Posterior cingulate gyrus (tissue), 11 donors: ENCODE measurements at regions not wholly inside any gene's neighbourhood (a gene's known extent, or its start where the extent isn't known, plus 50 kb on each side); places are given as distances from the start of the nearest gene placed in this dataset.
"Not testable (repeated sequence)": the region's sequence is repeated elsewhere in the genome, so short reads cannot be mapped to it uniquely, and the experiment has no call there.

Experiments used
- DNase-seq, 10 donors: peaks; one replicate each; pipeline versions ENCODE4 v3.0.0 to v3.0.0-alpha.2; 2020 to 2021; ENCODE audit warnings: mixed read lengths in 3 of 10
- intact Hi-C: fragments of 100-400 bp; cut with DNase I; formaldehyde crosslinking; loops from one replicate; pipeline ENCODE4 v1.15.1; 2023

GRCh38 chr7:112939574-112940313 lies 146.9 kb downstream of the GPR85 start:
- intact Hi-C loops: loop anchor here (5.0 to 10.0 kb wide), 2 partner anchors 152 to 175 kb away; partner anchors contain the start of gene SMIM30

GRCh38 chr7:112938863-112939573 lies 147.6 kb downstream of the GPR85 start:
- peak in 5 of 10 donors; percentile 10 to 80 (median 32) for DNase-seq
- intact Hi-C loops: loop anchor here (5.0 kb wide), 1 partner anchor 152 kb away; no protein-coding TSS in a partner anchor

More at GRCh38 chr7:112939574-112940313, 146.9 kb downstream of the GPR85 start:
- DNase-seq: peak; percentile 99 to 100 (median 100)

- no peak for DNase-seq
- intact Hi-C loops: loop anchor here (5.0 kb wide), 1 partner anchor 151 kb away; no protein-coding TSS in a partner anchor
Observed at GRCh38 chr7:112937651-112938415, 147.6 kb upstream of the TMEM168 start.

DNA sequence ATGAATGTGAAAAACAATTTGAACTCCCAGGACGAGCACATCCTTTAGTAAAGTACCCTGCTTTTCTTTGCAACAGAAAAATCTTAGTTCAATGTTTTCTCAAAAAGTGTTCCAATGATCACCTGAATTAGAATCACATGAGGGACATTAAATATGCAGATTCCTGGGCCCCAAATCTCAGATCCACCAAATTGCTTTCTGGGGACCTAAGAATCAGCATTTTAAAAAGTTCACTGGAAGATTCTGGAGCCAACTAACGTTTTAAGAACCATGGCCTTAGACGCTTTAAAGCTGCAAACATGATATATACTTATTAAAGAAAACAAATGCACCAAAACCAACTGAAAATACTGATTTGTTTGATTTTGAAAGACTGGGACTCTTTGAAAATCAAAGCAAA lies 143.4 kb upstream of the TMEM168 start:
- intact Hi-C loops: no loop called here
- no peak for DNase-seq

- intact Hi-C loops: no loop called here
- DNase-seq: peak in 3 of 10 donors; percentile 6 to 62 (median 39)
Observed at GRCh38 chr7:112930787-112931186, 140.6 kb upstream of the TMEM168 start.

DNA sequence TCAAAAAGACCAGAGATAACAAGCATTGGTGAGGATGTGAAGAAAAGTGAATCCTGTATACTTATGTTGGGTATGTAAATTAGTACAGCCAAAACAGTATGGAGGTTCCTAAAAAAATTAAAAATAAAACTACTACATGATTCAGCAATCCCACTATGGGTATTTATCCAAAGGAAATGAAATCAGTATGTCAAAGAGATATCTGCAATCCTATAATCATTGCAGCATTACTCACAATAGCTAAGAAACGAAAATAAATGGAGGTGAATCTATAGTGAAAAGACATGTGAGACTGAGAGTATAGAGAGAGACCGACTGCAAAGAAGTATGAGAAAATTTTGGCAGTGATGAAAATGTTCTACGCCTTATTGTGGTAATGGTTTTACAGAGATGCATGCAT lies 139.2 kb upstream of the TMEM168 start:
- no peak for DNase-seq
- intact Hi-C loops: no loop called here

DNA sequence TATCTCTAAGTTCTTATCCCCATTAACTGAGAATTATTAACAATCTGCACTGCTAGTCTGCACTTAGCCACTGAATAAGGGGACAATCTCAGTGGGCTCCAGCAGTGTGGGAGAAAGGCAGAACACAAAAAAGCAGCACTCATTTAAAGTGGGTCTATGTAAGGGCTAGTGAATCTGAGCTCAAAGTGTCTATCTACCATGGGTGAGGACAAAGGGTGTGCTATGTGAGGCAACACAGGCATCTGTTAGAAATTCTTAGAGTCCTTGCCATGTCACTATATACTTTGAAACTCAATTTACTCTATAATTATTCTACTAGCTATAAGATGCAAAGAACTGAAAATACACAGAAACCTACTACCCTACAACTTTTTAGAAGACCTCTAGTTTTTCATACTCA lies 135.8 kb upstream of the TMEM168 start:
- intact Hi-C loops: no loop called here

DNA sequence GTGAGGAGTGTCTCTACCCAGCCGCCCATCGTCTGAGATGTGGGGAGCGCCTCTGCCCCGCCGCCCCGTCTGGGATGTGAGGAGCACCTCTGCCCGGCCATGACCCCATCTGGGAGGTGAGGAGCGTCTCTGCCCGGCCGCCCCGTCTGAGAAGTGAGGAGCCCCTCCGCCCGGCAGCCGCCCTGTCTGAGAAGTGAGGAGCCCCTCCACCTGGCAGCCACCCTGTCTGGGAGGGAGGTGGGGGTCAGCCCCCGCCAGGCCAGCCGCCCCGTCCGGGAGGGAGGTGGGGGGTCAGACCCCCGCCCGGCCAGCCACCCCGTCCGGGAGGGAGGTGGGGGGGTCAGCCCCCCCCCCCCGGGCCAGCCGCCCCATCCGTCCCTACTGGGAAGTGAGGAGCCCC lies 132.4 kb upstream of the TMEM168 start:
- intact Hi-C loops: not testable (repeated sequence)
- peak in 1 of 10 donors; percentile 68 for DNase-seq

More for the DNA sequence above, 135.8 kb upstream of the TMEM168 start:
- DNase-seq: no peak

DNA sequence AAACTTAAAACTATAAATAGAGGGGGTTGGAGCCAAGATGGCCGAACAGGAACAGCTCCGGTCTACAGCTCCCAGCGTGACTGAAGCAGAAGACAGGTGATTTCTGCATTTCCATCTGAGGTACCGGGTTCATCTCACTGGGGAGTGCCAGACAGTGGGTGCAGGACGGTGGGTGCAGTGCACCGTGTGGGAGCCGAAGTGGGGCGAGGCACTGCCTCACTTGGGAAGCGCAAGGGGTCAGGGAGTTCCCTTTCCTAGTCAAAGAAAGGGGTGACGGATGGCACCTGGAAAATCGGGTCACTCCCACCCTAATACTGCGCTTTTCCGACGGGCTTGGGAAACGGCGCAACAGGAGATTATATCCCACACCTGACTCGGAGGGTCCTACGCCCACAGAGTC lies 126.2 kb upstream of the TMEM168 start:
- intact Hi-C loops: not testable (repeated sequence)
- DNase-seq: peak in 1 of 10 donors; percentile 70

GRCh38 chr7:112908086-112908485 lies 117.9 kb upstream of the TMEM168 start:
- DNase-seq: no peak
- intact Hi-C loops: no loop called here

DNA sequence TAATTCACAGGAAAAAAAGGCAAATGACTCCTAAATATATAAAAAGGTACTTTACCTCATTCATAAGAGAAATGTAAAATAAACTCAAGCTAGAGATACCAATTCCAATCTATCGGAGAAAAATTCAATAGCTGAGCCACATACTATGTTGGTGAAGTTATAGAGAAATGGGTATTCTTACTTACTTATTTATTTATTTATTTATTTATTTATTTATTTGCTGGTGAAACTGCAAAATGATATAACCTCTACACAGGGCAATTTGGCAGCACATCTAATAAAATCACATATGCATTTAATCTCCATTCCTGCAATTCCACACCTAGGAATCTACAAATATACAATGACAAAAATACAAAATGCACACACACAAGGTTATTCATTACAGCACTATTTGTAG lies 117.5 kb upstream of the TMEM168 start:
- intact Hi-C loops: no loop called here
- DNase-seq: no peak

GRCh38 chr7:112905950-112906349 lies 115.8 kb upstream of the TMEM168 start:
- no peak for DNase-seq
- intact Hi-C loops: no loop called here

- no peak for DNase-seq
- intact Hi-C loops: no loop called here
Observed at GRCh38 chr7:112905413-112905812, 115.2 kb upstream of the TMEM168 start.

DNA sequence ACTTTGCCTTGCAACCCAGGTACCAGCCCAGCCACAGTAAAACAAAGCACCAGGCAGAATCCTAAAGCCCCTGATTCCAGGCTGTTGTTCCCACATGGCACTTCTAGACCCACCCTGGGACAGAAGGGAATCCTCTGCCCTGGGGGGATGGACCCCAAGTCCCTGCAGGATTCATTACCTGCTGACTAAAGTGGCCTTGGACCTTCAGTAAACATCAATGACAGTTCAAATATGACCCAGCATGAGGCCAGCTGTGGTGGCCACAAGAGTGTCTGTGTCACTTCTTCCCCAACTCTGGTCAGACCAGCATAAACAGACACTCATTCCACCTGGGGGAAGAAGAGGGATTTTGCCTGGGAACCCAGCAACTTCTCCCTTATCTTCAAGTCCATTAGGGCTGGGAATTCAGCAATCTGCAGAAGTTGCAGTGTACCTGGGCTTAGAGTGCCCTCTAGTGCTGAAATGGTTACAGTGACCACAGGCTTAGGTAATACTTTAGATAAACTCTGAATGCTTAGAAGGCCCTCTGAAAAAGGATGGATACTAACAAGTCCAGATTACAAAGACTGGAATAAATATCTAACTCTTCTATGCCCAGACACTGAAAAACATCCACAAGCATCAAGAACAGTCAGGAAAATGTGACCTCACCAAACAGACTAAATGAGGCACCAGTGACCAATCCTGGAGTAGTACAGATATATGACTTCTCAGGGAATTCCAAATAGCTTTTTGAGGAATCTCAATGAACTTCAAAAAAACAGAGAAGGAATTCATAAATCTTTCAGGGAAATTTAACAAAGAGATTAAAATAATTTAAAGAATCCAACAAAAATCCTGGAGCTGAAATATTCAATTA lies 108.5 kb upstream of the TMEM168 start:
- DNase-seq: peak in 1 of 10 donors; percentile 17
- intact Hi-C loops: no loop called here

GRCh38 chr7:112897839-112898431 lies 107.7 kb upstream of the TMEM168 start:
- no peak for DNase-seq
- intact Hi-C loops: no loop called here

DNA sequence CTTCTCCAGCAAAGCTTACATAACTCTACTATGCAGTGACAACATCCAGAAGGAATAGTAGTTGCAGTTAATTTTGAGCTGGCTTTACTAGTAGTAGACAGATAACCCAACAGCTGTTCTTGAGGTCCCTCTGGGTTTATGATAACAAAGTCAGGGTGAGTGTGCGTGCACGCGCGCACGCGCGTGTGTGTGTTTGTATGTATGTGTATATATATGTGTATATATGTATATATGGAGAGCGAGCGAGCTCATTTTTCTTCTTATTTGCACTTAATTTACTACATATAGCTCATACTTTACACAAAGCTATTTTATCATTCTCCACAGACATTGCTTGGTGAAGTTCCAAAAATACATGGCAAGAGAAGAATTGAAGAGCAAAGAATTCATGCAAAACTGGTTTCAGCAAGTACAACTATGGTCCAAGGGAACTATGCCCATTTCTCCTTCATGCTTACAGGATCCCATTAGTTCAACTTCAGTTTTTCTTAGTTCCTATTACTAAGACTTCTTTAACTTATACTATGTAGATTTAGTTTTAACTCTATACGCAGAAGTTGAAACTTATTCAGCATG lies 105.9 kb upstream of the TMEM168 start:
- no peak for DNase-seq
- intact Hi-C loops: no loop called here

- intact Hi-C loops: no loop called here
Observed at GRCh38 chr7:112892263-112892662, 102.1 kb upstream of the TMEM168 start.

DNA sequence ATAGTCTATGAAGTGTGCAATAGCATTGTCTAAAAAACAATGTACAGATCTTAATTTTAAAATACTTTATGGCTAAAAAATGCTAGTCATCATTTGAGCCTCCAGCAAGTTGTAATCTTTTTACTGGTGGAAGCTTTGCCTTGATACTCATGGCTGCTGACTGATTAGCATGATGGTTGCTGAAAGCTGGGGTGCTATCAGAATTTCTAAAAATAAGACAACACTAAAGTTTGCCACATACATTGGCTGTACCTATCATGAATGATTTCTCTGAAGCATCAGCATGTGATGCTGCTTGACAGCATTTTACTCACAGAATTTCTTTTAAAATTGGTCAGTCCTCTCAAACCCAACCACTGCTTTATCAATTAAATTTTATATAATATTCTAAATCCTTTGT lies 101.5 kb upstream of the TMEM168 start:
- no peak for DNase-seq
- intact Hi-C loops: no loop called here

More at GRCh38 chr7:112892263-112892662, 102.1 kb upstream of the TMEM168 start:
- no peak for DNase-seq

GRCh38 chr7:112889834-112890438 lies 99.7 kb upstream of the TMEM168 start:
- intact Hi-C loops: no loop called here
- DNase-seq: no peak
